K562 (cell line): ENCODE measurements at regions not wholly inside any gene's neighbourhood (a gene's known extent, or its start where the extent isn't known, plus 50 kb on each side); places are given as distances from the start of the nearest gene placed in this dataset.

Experiments used
- ATAC-seq: fragments of 200-7000 bp; cut with Tn5 transposase; 3 replicates; pipeline ENCODE4 v1.9.1; 2020; ENCODE audit warnings: moderate library complexity
- BruUV-seq: library from RNA; stranded (reverse); fragments of 400-500 nt; replicated peaks from 2 replicates; lab custom pipeline; 2021; lab: Mats Ljungman, UMichigan
- CTCF ChIA-PET: fragments of 300-600 bp; formaldehyde crosslinking; extraction: SDS; loops from one replicate; lab custom pipeline; 2021; ENCODE audit warnings: low intra/inter-chr PET ratio; lab: Yijun Ruan, JAX
- POLR2A ChIA-PET: fragments of 300-600, 350-650 bp; sonication (Branson Sonifier 250); formaldehyde crosslinking; extraction: SDS; loops from one replicate; lab custom pipeline; 2021; ENCODE audit warnings: antibody characterized with exemption, inconsistent platforms; lab: Yijun Ruan, JAX
- DNase-seq, 4 experiments: peaks; one replicate each; pipeline versions ENCODE4 v3.0.0 to v3.0.0-alpha.2; 2011 to 2018; ENCODE audit warnings: low spot score in 3 of 4, mixed read lengths in 3 of 4; ENCODE audit errors: extremely low read depth in 1 of 4
- FAIRE-seq: peaks from 2 replicates; lab custom pipeline; 2011; peaks lifted over from hg19 to GRCh38; lab: Jason Lieb, UNC
- H2AFZ ChIP-seq: 2 replicates; pipeline ENCODE4 v1.6.0; 2011; ENCODE audit warnings: low read depth, low read length, control low read depth, inconsistent platforms
- H3K27ac ChIP-seq: fragments of 200-600 bp; 3 replicates; pipeline ENCODE4 v1.8.0; 2011; ENCODE audit warnings: low read depth, mild to moderate bottlenecking, control low read depth, inconsistent platforms, low read length, moderate library complexity, mixed read lengths; ENCODE audit errors: extremely low read depth
- H3K27me3 ChIP-seq, 2 experiments: fragments of 300-600 bp in 1 of 2; 2 replicates in 1 of 2; 3 replicates in 1 of 2; pipeline versions ENCODE4 v1.6.0 to v1.8.0; 2011; ENCODE audit warnings: inconsistent platforms in 2 of 2, low read length in 2 of 2, mild to moderate bottlenecking in 1 of 2, mixed read lengths in 1 of 2, moderate library complexity in 1 of 2; ENCODE audit not compliant: control insufficient read depth in 2 of 2, insufficient read depth in 2 of 2
- H3K36me3 ChIP-seq: fragments of 300-600 bp; 3 replicates; pipeline ENCODE4 v1.8.0; 2011; ENCODE audit warnings: mild to moderate bottlenecking, low read length, inconsistent platforms; ENCODE audit not compliant: control insufficient read depth, insufficient read depth
- H3K4me1 ChIP-seq, 2 experiments: fragments of 200-600 bp in 1 of 2; replicated peaks in 1 of 2; 2 replicates in 1 of 2; 3 replicates in 1 of 2; pipeline versions ENCODE4 v1.5.1 to v1.8.0; 2011; ENCODE audit warnings: inconsistent platforms in 2 of 2, low read length in 2 of 2, mild to moderate bottlenecking in 1 of 2, mixed read lengths in 1 of 2, moderate library complexity in 1 of 2; ENCODE audit not compliant: control insufficient read depth in 2 of 2, insufficient read depth in 2 of 2
- H3K4me2 ChIP-seq: 2 replicates; pipeline ENCODE4 v1.6.1; 2011; ENCODE audit warnings: low read length, control low read depth, inconsistent platforms, mixed read lengths; ENCODE audit not compliant: insufficient read depth
- H3K4me3 ChIP-seq: fragments of 200-600 bp; sonication (generic), shearing (Covaris generic); 2 replicates; pipeline ENCODE4 v1.5.1; 2016; ENCODE audit warnings: control low read depth, inconsistent platforms
- H3K79me2 ChIP-seq: fragments of 200-600 bp; 3 replicates; pipeline ENCODE4 v1.8.0; 2011; ENCODE audit warnings: low read length, inconsistent platforms; ENCODE audit not compliant: control insufficient read depth, insufficient read depth
- H3K9ac ChIP-seq, 2 experiments: 2 replicates each; pipeline versions ENCODE4 v1.6.0 to v1.6.1; 2011; ENCODE audit warnings: low read depth in 2 of 2, low read length in 2 of 2, control low read depth in 1 of 2, inconsistent platforms in 1 of 2, mild to moderate bottlenecking in 1 of 2, mixed read lengths in 1 of 2; ENCODE audit not compliant: insufficient read depth in 1 of 2
- H3K9me1 ChIP-seq: one replicate; pipeline ENCODE4 v1.6.0; 2011; ENCODE audit warnings: inconsistent platforms, mild to moderate bottlenecking, low read length, moderate library complexity; ENCODE audit not compliant: control insufficient read depth, insufficient read depth
- H3K9me3 ChIP-seq: replicated peaks from 2 replicates; pipeline ENCODE4 v1.5.1; 2011; ENCODE audit warnings: low read depth, low read length, inconsistent platforms; ENCODE audit not compliant: control insufficient read depth, insufficient read depth
- H4K20me1 ChIP-seq: replicated peaks from 2 replicates; pipeline ENCODE4 v1.6.1; 2011; ENCODE audit warnings: low read length, inconsistent platforms, mixed read lengths; ENCODE audit not compliant: control insufficient read depth, insufficient read depth
- CHD1 ChIP-seq: fragments of 200-600 bp; sonication (generic); IDR thresholded peaks from one replicate; pipeline ENCODE4 v1.6.1; 2012; ENCODE audit warnings: mild to moderate bottlenecking, moderate library complexity, low read length, inconsistent platforms
- CTCF ChIP-seq, 3 experiments: IDR thresholded peaks in 2 of 3; conservative IDR thresholded peaks in 1 of 3; 2 replicates each; pipeline ENCODE4 v1.5.1; 2011 to 2012; ENCODE audit warnings: low read length in 3 of 3, mild to moderate bottlenecking in 3 of 3, control low read depth in 2 of 3, improper control_type of control experiment in 1 of 3, inconsistent platforms in 1 of 3, low read depth in 1 of 3, mixed read lengths in 1 of 3, moderate library complexity in 1 of 3; ENCODE audit not compliant: insufficient read depth in 2 of 3
- DEAF1 ChIP-seq: fragments of 450-650 bp; formaldehyde crosslinking; IDR thresholded peaks from 2 replicates; pipeline ENCODE4 v1.4.0; 2020; ENCODE audit warnings: mild to moderate bottlenecking, moderate library complexity
- HINFP ChIP-seq: fragments of 450-650 bp; conservative IDR thresholded peaks from 2 replicates; pipeline ENCODE4 v1.6.1; 2016; ENCODE audit warnings: missing genetic modification characterization, low read depth, mild to moderate bottlenecking, control low read depth, missing compliant biosample characterization
- NFRKB ChIP-seq: fragments of 450-650 bp; IDR thresholded peaks from 2 replicates; pipeline ENCODE4 v1.6.1; 2016; ENCODE audit warnings: low read depth
- RAD21 ChIP-seq, 2 experiments: fragments of 250-450 bp in 1 of 2; fragments of 450-650 bp in 1 of 2; sonication (Bioruptor Pico) in 1 of 2; formaldehyde crosslinking in 1 of 2; IDR thresholded peaks in 1 of 2; conservative IDR thresholded peaks in 1 of 2; 2 replicates each; pipeline versions ENCODE4 v1.4.0 to v1.8.0; 2020 to 2022; ENCODE audit warnings: mild to moderate bottlenecking in 2 of 2, moderate library complexity in 1 of 2
- REST ChIP-seq, 2 experiments: fragments of 450-650 bp; formaldehyde crosslinking in 1 of 2; IDR thresholded peaks; 2 replicates each; pipeline versions ENCODE4 v1.4.0 to v1.6.1; 2014 to 2020; ENCODE audit warnings: mild to moderate bottlenecking in 2 of 2, borderline replicate concordance in 1 of 2, low read depth in 1 of 2
- WGBS: fragments of 100-300 bp; shearing (Covaris generic); methylation state at CpG from one replicate; pipeline ENCODE4 v1.1.6; 2016; ENCODE audit warnings: low coverage, mixed read lengths; ENCODE audit not compliant: insufficient coverage; ENCODE audit errors: missing lambda C conversion rate; 5-methylcytosine and 5-hydroxymethylcytosine counted together
- in situ Hi-C: fragments of 300-500 bp; cut with MboI; formaldehyde crosslinking; loops from 4 replicates; pipeline ENCODE4 v1.15.0; 2018; ENCODE audit warnings: inconsistent platforms, mixed read lengths
- intact Hi-C: fragments of 100-400 bp; cut with micrococcal nuclease; formaldehyde crosslinking; loops from 2 replicates; pipeline ENCODE4 v1.14.2; 2022

GRCh38 chr9:101977614-101978210, 239.3 kb upstream of the GRIN3A start:
- in situ Hi-C loops = no loop called here
- FAIRE-seq (peak; percentile 79), DNase-seq (peak in 3 of 4 experiments; percentile 13 to 25 (median 15)), ATAC-seq (peak; percentile 83)
- BruUV-seq = no TSS peak
- TF ChIP-seq CTCF (IDR thresholded peaks at IDR 0.05 in 2 of 3, conservative IDR thresholded peaks at IDR 0.05 in 1 of 3; ENCODE audit: insufficient read depth in 2 of 3, low read depth in 1 of 3, low read length in 3 of 3) (peak in 2 of 3 experiments; percentile 27 to 58; a peak in 3 of 6 replicates), REST (IDR thresholded peaks at IDR 0.05; ENCODE audit: borderline replicate concordance) (peak; percentile 20; the same call in 1 of the 2 replicates), REST (CRISPR knock-in tag; IDR thresholded peaks at IDR 0.05; ENCODE audit: low read depth) (no peak), RAD21 (CRISPR knock-in tag; conservative IDR thresholded peaks at IDR 0.05 in 1 of 2, IDR thresholded peaks at IDR 0.05 in 1 of 2) (peak; percentile 34 to 52), NFRKB (no peak), HINFP (tag) (no peak), DEAF1 (CRISPR knock-in tag) (0 out of 2 replicates have a peak, but pooled peaks have one; percentile 14), CHD1 (no peak)
- no peaks in the 10 kb centered on the region for H3K36me3 ChIP-seq
- H3K9me1 ChIP-seq = no peaks in the 10 kb centered on the region
- 0% methylated on average over 2 of the region's 2 CpGs for WGBS
- ChIA-PET CTCF (no interaction called here), POLR2A (no interaction called here)
- H3K9me3 ChIP-seq = no peaks in the 10 kb centered on the region
- no peaks in the 10 kb centered on the region for H3K79me2 ChIP-seq
- no peak overlapping the region for H3K27ac ChIP-seq
- no peak overlapping the region for H3K4me2 ChIP-seq
- no peak overlapping the region for H2AFZ ChIP-seq
- intact Hi-C loops = no loop called here
- H3K27me3 ChIP-seq = no peaks in the 10 kb centered on the region
- no peaks in the 10 kb centered on the region for H4K20me1 ChIP-seq
- H3K9ac ChIP-seq = no peak overlapping the region
- H3K4me3 ChIP-seq = no peak overlapping the region
- no peaks in the 10 kb centered on the region for H3K4me1 ChIP-seq
